Right lobe of liver (tissue), 6 donors: ENCODE measurements at regions not wholly inside any gene's neighbourhood (a gene's known extent, or its start where the extent isn't known, plus 50 kb on each side); places are given as distances from the start of the nearest gene placed in this dataset.

ENCODE experiments used
- ATAC-seq, 4 donors: fragments of 200-7000 bp; cut with Tn5 transposase; one replicate each; pipeline ENCODE4 v1.9.1; 2020; ENCODE audit warnings: mild to moderate bottlenecking in 4 of 4, moderate library complexity in 4 of 4
- DNase-seq, 3 donors: peaks; one replicate each; pipeline ENCODE4 v3.0.0-alpha.2; 2020
- H3K27ac ChIP-seq, 3 donors: fragments of 200-600 bp; one replicate each; pipeline ENCODE4 v1.8.0; 2022
- H3K27me3 ChIP-seq, 2 donors: fragments of 200-600 bp; one replicate each; pipeline ENCODE4 v1.8.0; 2022
- H3K36me3 ChIP-seq, 4 donors: fragments of 200-600 bp; sonication (generic) in 1 of 4; one replicate each; pipeline versions ENCODE4 v1.5.1 to v1.8.0; 2017 to 2022; ENCODE audit warnings: control low read depth in 1 of 4
- H3K4me1 ChIP-seq, 4 donors: fragments of 200-600 bp; sonication (generic) in 1 of 4; one replicate each; pipeline versions ENCODE4 v1.5.1 to v1.8.0; 2017 to 2022; ENCODE audit warnings: control low read depth in 1 of 4
- H3K4me3 ChIP-seq, 3 donors: fragments of 200-600 bp; one replicate each; pipeline ENCODE4 v1.8.0; 2022
- H3K9me3 ChIP-seq, 4 donors: fragments of 200-600 bp; sonication (generic) in 1 of 4; one replicate each; pipeline versions ENCODE4 v1.5.1 to v1.8.0; 2017 to 2022; ENCODE audit warnings: control low read depth in 1 of 4
- CTCF ChIP-seq, 4 donors: fragments of 200-600 bp in 3 of 4; fragments of 450-650 bp in 1 of 4; IDR thresholded peaks; one replicate each; pipeline versions ENCODE4 v1.5.1 to v1.8.0; 2016 to 2022; ENCODE audit warnings: antibody characterized with exemption in 4 of 4, mild to moderate bottlenecking in 2 of 4
- POLR2A ChIP-seq: fragments of 450-650 bp; IDR thresholded peaks from one replicate; pipeline ENCODE4 v1.6.1; 2017; ENCODE audit warnings: antibody characterized with exemption, mild to moderate bottlenecking
- WGBS: methylation state at CpG from one replicate; pipeline ENCODE4 v1.1.6; 2018; ENCODE audit warnings: low coverage, low lambda C conversion rate; ENCODE audit not compliant: insufficient coverage; ENCODE audit errors: missing lambda C conversion rate; 5-methylcytosine and 5-hydroxymethylcytosine counted together
- intact Hi-C, 2 donors: fragments of 100-400 bp; cut with DNase I; formaldehyde crosslinking; loops; one replicate each; pipeline versions ENCODE4 v1.11.2 to v1.14.1; 2022
- donor health status: DM: no; HTN: yes; CAD: no.
- donor health status: DM: no; HTN: no; CAD: no.
- donor health status: DM: no; HTN: no; CAD: no.
- donor health status: DM: no; HTN: yes; CAD: no.
- donor health status: DM: no; HTN: yes; CAD: no.

- no CpG with 5 or more reads among the region's 1 CpG for WGBS
- H3K4me1 ChIP-seq = no peaks in the 10 kb centered on the region
- H3K36me3 ChIP-seq = no peaks in the 10 kb centered on the region
- intact Hi-C loops = no loop called here
- H3K4me3 ChIP-seq = no peak overlapping the region
- no peaks in the 10 kb centered on the region for H3K27me3 ChIP-seq
- no peak overlapping the region for H3K27ac ChIP-seq
- TF ChIP-seq POLR2A (no peak), CTCF (IDR thresholded peaks at IDR 0.05) (no peak)
- ATAC-seq = no peak
- DNase-seq = no peak
- no peaks in the 10 kb centered on the region for H3K9me3 ChIP-seq
Measured at GRCh38 chrY:15702131-15702530, 1177.8 kb downstream of the NLGN4Y start.

- intact Hi-C loops = no loop called here
- no CpG with 5 or more reads among the region's 5 CpGs for WGBS
- H3K27ac ChIP-seq = no peak overlapping the region
- no peaks in the 10 kb centered on the region for H3K4me1 ChIP-seq
- no peak for TF ChIP-seq CTCF (IDR thresholded peaks at IDR 0.05)
- no peak for TF ChIP-seq POLR2A
- no peak for ATAC-seq
- no peak for DNase-seq
- H3K4me3 ChIP-seq = no peak overlapping the region
- H3K27me3 ChIP-seq = no peaks in the 10 kb centered on the region
- H3K9me3 ChIP-seq = no peaks in the 10 kb centered on the region
- H3K36me3 ChIP-seq = no peaks in the 10 kb centered on the region
Measured at GRCh38 chrY:15704906-15705305, 1180.6 kb downstream of the NLGN4Y start.

GRCh38 chrY:15749533-15750433, 1225.5 kb downstream of the NLGN4Y start:
- Histone ChIP-seq H3K36me3 (no peaks in the 10 kb centered on the region), H3K4me1 (no peaks in the 10 kb centered on the region), H3K9me3 (no peaks in the 10 kb centered on the region), H3K27me3 (no peaks in the 10 kb centered on the region), H3K4me3 (no peak overlapping the region), H3K27ac (no peak overlapping the region)
- ATAC-seq = peak in 1 of 4 donors; percentile 97
- intact Hi-C loops = no loop called here
- no peak for DNase-seq
- no CpG with 5 or more reads among the region's 5 CpGs for WGBS
- TF ChIP-seq CTCF (IDR thresholded peaks at IDR 0.05) (no peak), POLR2A (no peak)

GRCh38 chrY:15751001-15751400, 1226.7 kb downstream of the NLGN4Y start:
- intact Hi-C loops = no loop called here
- DNase-seq (no peak), ATAC-seq (no peak)
- WGBS = no CpG with 5 or more reads among the region's 2 CpGs
- H3K9me3 ChIP-seq = no peaks in the 10 kb centered on the region
- H3K4me3 ChIP-seq = no peak overlapping the region
- H3K27me3 ChIP-seq = no peaks in the 10 kb centered on the region
- no peaks in the 10 kb centered on the region for H3K4me1 ChIP-seq
- H3K36me3 ChIP-seq = no peaks in the 10 kb centered on the region
- TF ChIP-seq CTCF (IDR thresholded peaks at IDR 0.05) = no peak
- no peak for TF ChIP-seq POLR2A
- H3K27ac ChIP-seq = no peak overlapping the region
